HUES48 (cell line): ENCODE measurements at regions not wholly inside any gene's neighbourhood (a gene's known extent, or its start where the extent isn't known, plus 50 kb on each side); places are given as distances from the start of the nearest gene placed in this dataset.
"Not testable (repeated sequence)": the region's sequence is repeated elsewhere in the genome, so short reads cannot be mapped to it uniquely, and the experiment has no call there.

Experiments
- H3K27ac ChIP-seq: one replicate; pipeline ENCODE4 v1.7.0; 2013; ENCODE audit warnings: low read depth, low read length, inconsistent platforms
- H3K27me3 ChIP-seq: 2 replicates; pipeline ENCODE4 v1.6.1; 2013; ENCODE audit warnings: mild to moderate bottlenecking, low read length; ENCODE audit not compliant: control insufficient read depth, insufficient read depth
- H3K36me3 ChIP-seq: 2 replicates; pipeline ENCODE4 v1.6.1; 2013; ENCODE audit warnings: low read length; ENCODE audit not compliant: control insufficient read depth, insufficient read depth
- H3K4me1 ChIP-seq: 2 replicates; pipeline ENCODE4 v1.6.1; 2013; ENCODE audit warnings: mild to moderate bottlenecking, low read length; ENCODE audit not compliant: control insufficient read depth, insufficient read depth
- H3K4me3 ChIP-seq: 2 replicates; pipeline ENCODE4 v1.5.1; 2013; ENCODE audit warnings: mild to moderate bottlenecking, low read depth, low read length
- H3K9ac ChIP-seq: 2 replicates; pipeline ENCODE4 v1.6.1; 2013; ENCODE audit warnings: mild to moderate bottlenecking, low read depth, low read length, moderate library complexity
- H3K9me3 ChIP-seq: 2 replicates; pipeline ENCODE4 v1.6.1; 2013; ENCODE audit warnings: low read length; ENCODE audit not compliant: control insufficient read depth, insufficient read depth

DNA sequence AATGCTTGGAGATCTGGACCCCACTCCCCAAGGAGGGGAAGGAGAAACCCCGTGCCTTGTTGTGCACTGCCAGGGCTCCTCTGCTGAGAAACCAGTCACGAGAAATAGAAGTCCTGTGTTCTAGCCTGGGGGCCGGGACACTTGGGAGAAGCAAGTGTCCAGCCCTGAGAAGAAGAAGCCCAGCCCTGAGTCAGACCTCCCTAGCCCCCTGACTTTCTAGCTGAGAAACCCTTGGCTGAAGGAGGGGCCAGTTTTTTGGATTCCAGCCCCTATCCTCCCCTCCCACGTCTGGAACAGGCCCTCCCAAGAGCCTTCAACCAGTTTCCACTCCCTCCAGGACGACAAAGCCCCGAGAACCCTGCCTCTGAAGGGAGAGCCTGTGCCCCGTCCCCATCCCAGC is 100.5 kb downstream of the NAV1 start:
- Histone ChIP-seq H3K27ac (no peak overlapping the region), H3K36me3 (no peaks in the 10 kb centered on the region), H3K9ac (no peak overlapping the region), H3K4me1 (peaks cover 14% of the 10 kb centered on the region), H3K9me3 (no peaks in the 10 kb centered on the region), H3K27me3 (no peaks in the 10 kb centered on the region), H3K4me3 (no peak overlapping the region)

DNA sequence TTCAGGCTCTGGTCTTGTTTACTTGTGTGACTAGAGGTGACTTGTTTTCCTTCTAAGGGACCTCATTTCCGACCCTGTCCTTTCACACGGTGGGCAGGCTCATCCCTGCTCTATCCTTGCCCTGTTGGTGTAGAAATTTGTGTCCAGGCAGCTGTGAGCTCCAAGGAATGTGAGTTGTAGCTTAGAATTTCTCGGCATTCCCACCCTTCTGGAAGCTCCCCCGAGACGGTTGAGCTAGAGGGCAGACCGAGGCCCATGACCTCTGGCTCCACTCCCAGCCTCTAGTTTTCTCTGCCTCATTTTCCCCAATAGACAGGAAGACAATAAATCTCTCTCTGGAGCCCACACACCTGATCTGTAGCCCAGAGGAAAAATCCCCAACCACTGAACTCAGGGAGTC is 100.9 kb downstream of the NAV1 start:
- Histone ChIP-seq H3K27ac (no peak overlapping the region), H3K4me1 (peaks cover 14% of the 10 kb centered on the region), H3K9ac (no peak overlapping the region), H3K4me3 (no peak overlapping the region), H3K36me3 (no peaks in the 10 kb centered on the region), H3K27me3 (no peaks in the 10 kb centered on the region), H3K9me3 (no peaks in the 10 kb centered on the region)

DNA sequence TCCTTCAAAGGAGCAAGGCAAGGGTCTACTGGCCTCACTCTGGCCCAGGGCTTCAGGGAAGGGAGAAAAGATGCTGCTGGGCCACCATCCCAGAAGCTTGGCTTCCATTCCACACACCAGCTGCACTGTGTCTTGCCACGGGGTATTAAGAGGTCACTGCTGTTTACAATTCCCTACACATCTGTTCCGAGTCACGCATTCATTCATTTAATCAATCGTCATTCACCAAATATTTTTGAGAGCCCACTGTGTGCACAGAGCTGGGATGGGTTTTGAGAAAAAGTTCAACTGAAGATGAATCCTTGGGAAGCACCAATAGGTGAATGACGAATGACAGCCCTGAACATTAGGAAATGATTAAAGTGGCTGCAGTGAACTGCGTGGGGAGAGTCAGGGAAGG is 101.7 kb downstream of the NAV1 start:
- H3K4me3 ChIP-seq: no peak overlapping the region
- peaks cover 13% of the 10 kb centered on the region for H3K4me1 ChIP-seq
- H3K9me3 ChIP-seq: no peaks in the 10 kb centered on the region
- peaks cover under 1% of the 10 kb centered on the region; the same call in 1 of the 2 replicates for H3K27me3 ChIP-seq
- no peak overlapping the region for H3K9ac ChIP-seq
- no peak overlapping the region for H3K27ac ChIP-seq
- no peaks in the 10 kb centered on the region for H3K36me3 ChIP-seq

DNA sequence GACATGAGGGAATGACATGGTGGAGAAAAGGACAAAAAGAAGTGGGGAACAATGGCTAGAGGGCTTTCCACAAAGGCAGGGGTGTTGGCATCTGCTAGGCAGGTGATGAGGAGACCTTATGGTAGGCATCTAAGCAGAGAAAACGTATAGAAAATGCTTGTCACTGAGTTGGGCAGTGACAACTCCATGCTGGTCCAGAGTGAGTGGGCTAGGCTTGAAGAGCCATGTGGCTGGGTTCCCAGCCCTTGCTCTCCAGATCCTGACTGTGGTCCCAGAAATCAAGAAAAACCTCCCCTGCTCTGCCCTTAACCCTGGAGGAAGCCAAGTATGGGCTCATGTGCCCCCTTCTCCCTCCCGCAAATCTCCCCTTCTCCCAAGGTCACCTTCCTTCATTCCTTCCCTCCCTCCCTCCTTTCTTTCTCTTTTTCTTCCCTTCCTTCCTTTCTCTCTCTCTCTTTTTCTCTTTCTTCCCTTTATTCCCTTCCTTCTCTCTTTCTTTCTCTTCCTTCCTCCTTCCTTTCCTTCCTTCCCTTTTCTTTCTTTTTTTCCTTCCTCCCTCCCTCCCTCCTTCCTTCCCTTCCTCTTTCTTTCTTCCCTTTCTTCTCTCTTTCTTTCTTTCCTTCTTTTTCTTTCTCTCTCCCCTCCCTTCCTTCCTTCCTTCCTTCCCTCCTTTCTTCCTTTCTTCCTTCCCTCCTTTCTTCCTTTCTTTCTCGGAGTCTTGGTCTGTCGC is 102.8 kb downstream of the NAV1 start:
- H3K9ac ChIP-seq: no peak overlapping the region
- H3K4me3 ChIP-seq: no peak overlapping the region
- peaks cover 2% of the 10 kb centered on the region for H3K4me1 ChIP-seq
- H3K36me3 ChIP-seq: no peaks in the 10 kb centered on the region
- no peak overlapping the region for H3K27ac ChIP-seq
- peaks cover 10% of the 10 kb centered on the region for H3K27me3 ChIP-seq
- H3K9me3 ChIP-seq: no peaks in the 10 kb centered on the region

DNA sequence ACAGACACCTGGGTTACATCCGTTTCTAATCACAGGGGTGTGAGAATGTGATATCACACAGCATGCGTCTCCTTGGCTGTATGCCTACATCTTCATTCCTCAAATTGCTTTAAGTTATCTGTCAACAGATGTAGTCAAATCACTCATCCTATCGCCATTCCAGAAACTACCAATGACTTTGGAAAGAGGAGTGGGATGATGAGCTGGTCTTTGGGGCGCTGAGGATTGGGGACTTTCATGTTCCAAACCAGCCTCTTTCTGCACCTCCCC is 104.8 kb downstream of the NAV1 start:
- H3K27me3 ChIP-seq: peaks cover 21% of the 10 kb centered on the region
- H3K4me3 ChIP-seq: no peak overlapping the region
- no peaks in the 10 kb centered on the region for H3K9me3 ChIP-seq
- peaks cover 7% of the 10 kb centered on the region; the same call in 1 of the 2 replicates for H3K4me1 ChIP-seq
- H3K27ac ChIP-seq: no peak overlapping the region
- H3K9ac ChIP-seq: no peak overlapping the region
- no peaks in the 10 kb centered on the region for H3K36me3 ChIP-seq

DNA sequence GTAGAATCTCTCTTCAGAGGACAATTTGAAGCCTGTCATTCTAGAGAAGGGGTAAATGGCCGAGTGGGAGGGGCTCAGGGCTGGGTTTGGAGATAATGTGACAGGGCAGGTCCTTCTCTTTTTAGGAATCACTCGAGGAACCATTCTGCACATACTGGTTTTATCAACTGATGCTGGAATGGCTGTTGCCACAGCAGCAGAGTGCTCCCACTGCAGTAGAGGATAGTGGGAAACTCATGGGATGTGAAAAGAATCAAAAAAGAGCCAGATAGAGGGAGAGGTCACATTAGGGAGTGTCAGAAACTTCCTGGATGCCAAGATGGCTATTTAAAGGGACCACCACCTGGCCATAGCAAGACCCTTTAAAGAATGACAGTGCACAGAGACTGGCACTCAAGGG is 105.3 kb downstream of the NAV1 start:
- H3K4me3 ChIP-seq: no peak overlapping the region
- no peak overlapping the region for H3K27ac ChIP-seq
- H3K36me3 ChIP-seq: no peaks in the 10 kb centered on the region
- H3K4me1 ChIP-seq: peaks cover 7% of the 10 kb centered on the region; the same call in 1 of the 2 replicates
- H3K9me3 ChIP-seq: no peaks in the 10 kb centered on the region
- H3K9ac ChIP-seq: no peak overlapping the region
- H3K27me3 ChIP-seq: peaks cover 26% of the 10 kb centered on the region

DNA sequence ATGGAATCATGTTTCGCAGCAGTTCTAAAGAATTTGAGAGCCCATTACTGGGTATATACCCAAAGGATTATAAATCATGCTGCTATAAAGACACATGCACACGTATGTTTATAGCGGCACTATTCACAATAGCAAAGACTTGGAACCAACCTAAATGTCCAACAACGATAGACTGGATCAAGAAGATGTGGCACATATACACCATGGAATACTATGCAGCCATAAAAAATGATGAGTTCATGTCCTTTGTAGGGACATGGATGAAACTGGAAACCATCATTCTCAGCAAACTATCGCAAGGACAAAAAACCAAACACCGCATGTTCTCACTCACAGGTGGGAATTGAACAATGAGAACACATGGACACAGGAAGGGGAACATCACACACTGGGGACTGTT is 106.1 kb downstream of the NAV1 start:
- H3K27ac ChIP-seq, H3K4me1 ChIP-seq, H3K9ac ChIP-seq, H3K4me3 ChIP-seq, H3K36me3 ChIP-seq, H3K9me3 ChIP-seq: not testable (repeated sequence)
- peaks cover 31% of the 10 kb centered on the region for H3K27me3 ChIP-seq

DNA sequence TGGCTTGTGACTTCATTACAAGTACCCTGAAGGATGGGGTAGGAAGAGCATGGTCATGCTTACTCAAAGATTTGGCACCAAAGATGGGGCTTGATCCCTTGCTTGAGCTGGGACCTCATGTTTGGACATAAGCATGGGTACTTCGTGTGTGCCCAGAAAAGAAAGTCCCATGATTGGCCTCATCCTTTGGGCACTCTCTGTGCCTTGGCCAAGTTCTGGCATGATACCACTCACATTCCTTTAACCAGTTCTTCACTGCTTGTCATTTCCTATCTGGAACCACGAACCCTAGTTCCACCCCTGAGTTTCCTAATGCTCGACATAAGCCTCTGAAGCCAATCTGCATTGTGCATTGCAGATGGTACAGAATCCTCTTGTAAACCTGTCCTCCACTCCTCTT is 107.0 kb downstream of the NAV1 start:
- peaks cover 11% of the 10 kb centered on the region for H3K4me1 ChIP-seq
- H3K9ac ChIP-seq: no peak overlapping the region
- H3K27ac ChIP-seq: no peak overlapping the region

DNA sequence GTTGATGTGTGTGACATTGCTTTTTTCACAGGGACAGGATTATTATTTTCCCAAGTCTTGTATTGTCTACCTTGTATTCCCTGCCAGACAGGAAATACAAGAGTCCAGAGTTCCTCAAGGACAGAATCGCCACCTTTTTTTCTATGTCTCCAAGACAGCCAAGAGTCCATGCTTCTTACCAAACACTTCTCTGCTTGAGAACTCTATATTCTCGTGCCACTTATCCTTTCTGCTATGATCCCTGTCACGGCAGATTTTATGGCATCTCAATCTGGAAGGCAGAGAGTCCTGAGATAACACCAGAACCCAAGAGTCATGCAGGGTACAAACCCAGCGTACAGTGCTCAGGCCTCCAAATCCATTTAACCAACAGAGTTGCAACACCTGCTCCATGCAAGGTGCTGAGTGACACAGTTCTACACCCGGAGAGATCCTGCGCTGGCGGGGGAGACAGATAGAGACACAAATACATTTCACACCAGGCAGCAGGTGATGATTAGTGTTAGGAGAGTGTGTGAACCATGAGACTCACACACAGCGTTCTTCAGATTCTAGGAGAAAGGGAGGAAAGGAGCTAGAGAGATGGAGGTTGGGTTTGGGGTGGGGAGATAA is 107.6 kb downstream of the NAV1 start:
- H3K36me3 ChIP-seq: no peaks in the 10 kb centered on the region
- no peak overlapping the region for H3K9ac ChIP-seq
- H3K4me3 ChIP-seq: no peak overlapping the region
- peaks cover 17% of the 10 kb centered on the region for H3K4me1 ChIP-seq
- peaks cover 39% of the 10 kb centered on the region for H3K27me3 ChIP-seq
- H3K9me3 ChIP-seq: no peaks in the 10 kb centered on the region
- no peak overlapping the region for H3K27ac ChIP-seq

More for the DNA sequence above, 107.0 kb downstream of the NAV1 start:
- Histone ChIP-seq H3K36me3 (no peaks in the 10 kb centered on the region), H3K27me3 (peaks cover 33% of the 10 kb centered on the region), H3K4me3 (no peak overlapping the region), H3K9me3 (no peaks in the 10 kb centered on the region)

DNA sequence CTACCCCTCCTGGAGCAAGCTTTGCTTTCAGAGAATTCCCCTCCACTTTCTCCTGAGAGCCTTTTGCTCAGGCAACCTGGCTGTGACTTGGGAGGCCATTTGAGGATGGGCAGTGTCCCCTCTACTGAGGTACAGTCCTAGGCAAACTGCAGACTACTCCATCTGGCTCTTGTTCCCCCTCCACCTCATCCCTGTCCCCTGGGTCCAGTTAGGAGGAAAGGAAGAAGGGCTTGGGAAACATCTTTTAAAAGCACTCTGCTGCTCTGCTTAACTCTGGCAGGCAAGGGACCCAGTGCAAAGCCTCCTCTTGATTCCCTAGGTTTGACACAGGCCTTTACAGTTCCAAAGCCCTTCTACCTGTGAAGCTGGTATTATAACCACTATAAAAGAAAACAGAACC is 108.2 kb downstream of the NAV1 start:
- H3K9ac ChIP-seq: no peak overlapping the region
- no peak overlapping the region for H3K27ac ChIP-seq
- H3K36me3 ChIP-seq: no peaks in the 10 kb centered on the region
- peak overlapping the region; percentile 67 for H3K4me3 ChIP-seq
- no peaks in the 10 kb centered on the region for H3K9me3 ChIP-seq
- peaks cover 21% of the 10 kb centered on the region for H3K4me1 ChIP-seq
- peaks cover 40% of the 10 kb centered on the region for H3K27me3 ChIP-seq

DNA sequence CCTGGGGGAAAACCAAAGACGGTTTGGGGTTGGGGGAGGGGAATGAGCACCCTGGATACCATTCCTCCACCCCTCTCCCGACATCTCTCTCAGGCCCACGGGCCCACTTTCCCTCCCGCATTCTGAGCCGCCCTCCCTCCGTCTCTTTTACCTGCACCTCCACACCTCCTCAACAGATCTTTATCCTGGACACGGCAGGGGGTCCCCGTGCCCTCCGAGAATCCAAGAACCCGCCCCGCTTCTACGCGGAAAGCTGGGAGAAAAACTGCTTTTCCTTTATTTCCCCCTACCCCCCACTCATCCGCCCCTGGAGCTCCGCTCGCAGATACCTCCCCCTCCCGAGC is 108.8 kb downstream of the NAV1 start:
- H3K9ac ChIP-seq: no peak overlapping the region
- peak overlapping the region; percentile 28 for H3K27ac ChIP-seq
- peak overlapping the region; percentile 67 for H3K4me3 ChIP-seq
- no peaks in the 10 kb centered on the region for H3K36me3 ChIP-seq
- H3K4me1 ChIP-seq: peaks cover 27% of the 10 kb centered on the region
- peaks cover 40% of the 10 kb centered on the region for H3K27me3 ChIP-seq
- no peaks in the 10 kb centered on the region for H3K9me3 ChIP-seq
